H1 (cell line): ENCODE measurements at regions not wholly inside any gene's neighbourhood (a gene's known extent, or its start where the extent isn't known, plus 50 kb on each side); places are given as distances from the start of the nearest gene placed in this dataset.

Experiments
- CTCF ChIA-PET: fragments of 300-600 bp; sonication (Branson Sonifier 250); formaldehyde crosslinking; loops from one replicate; lab custom pipeline; 2021; ENCODE audit not compliant: partially characterized antibody; lab: Charles Lee
- POLR2A ChIA-PET: fragments of 300-600 bp; sonication (Branson Sonifier 250); formaldehyde crosslinking; loops from one replicate; lab custom pipeline; 2021; ENCODE audit warnings: inconsistent platforms; ENCODE audit not compliant: partially characterized antibody; lab: Charles Lee
- DNase-seq, 2 experiments: peaks; one replicate each; pipeline versions ENCODE4 v3.0.0 to v3.0.0-alpha.2; 2010 to 2022; ENCODE audit warnings: low spot score in 2 of 2, low read depth in 1 of 2, mixed read lengths in 1 of 2
- FAIRE-seq: peaks from 2 replicates; lab custom pipeline; 2011; peaks lifted over from hg19 to GRCh38; lab: Jason Lieb, UNC
- H2AFZ ChIP-seq: 2 replicates; pipeline ENCODE4 v1.8.1; 2012; ENCODE audit warnings: low read length, inconsistent platforms
- H2AK5ac ChIP-seq: 2 replicates; pipeline ENCODE4 v1.6.1; 2013; ENCODE audit warnings: low read depth, low read length
- H2BK120ac ChIP-seq: replicated peaks from 2 replicates; pipeline ENCODE3; 2013; ENCODE audit warnings: low read depth, low read length, inconsistent platforms
- H2BK12ac ChIP-seq: 2 replicates; pipeline ENCODE4 v1.6.1; 2013; ENCODE audit warnings: low read depth, low read length
- H2BK15ac ChIP-seq: 2 replicates; pipeline ENCODE4 v1.6.1; 2013; ENCODE audit warnings: low read length
- H2BK20ac ChIP-seq: 2 replicates; pipeline ENCODE4 v1.6.1; 2013; ENCODE audit warnings: low read length
- H2BK5ac ChIP-seq: 2 replicates; pipeline ENCODE4 v1.6.1; 2013; ENCODE audit warnings: low read depth, low read length
- H3K14ac ChIP-seq: 2 replicates; pipeline ENCODE4 v1.6.1; 2013; ENCODE audit warnings: inconsistent platforms; ENCODE audit not compliant: insufficient read length
- H3K18ac ChIP-seq: 2 replicates; pipeline ENCODE4 v1.6.1; 2013; ENCODE audit warnings: low read length; ENCODE audit errors: extremely low read depth
- H3K23ac ChIP-seq: 2 replicates; pipeline ENCODE4 v1.6.1; 2013; ENCODE audit warnings: inconsistent platforms; ENCODE audit not compliant: insufficient read length
- H3K23me2 ChIP-seq: 2 replicates; pipeline ENCODE4 v1.6.1; 2013; ENCODE audit warnings: low read depth, low read length
- H3K27ac ChIP-seq: 2 replicates; pipeline ENCODE4 v1.6.1; 2011; ENCODE audit warnings: low read depth, low read length, inconsistent platforms
- H3K27me3 ChIP-seq, 4 experiments: replicated peaks in 1 of 4; 1 replicate in 1 of 4; 2 replicates in 3 of 4; pipeline versions ENCODE4 v1.6.1 to v1.8.1; 2011 to 2013; ENCODE audit warnings: low read length in 3 of 4, mild to moderate bottlenecking in 3 of 4, inconsistent platforms in 2 of 4, mixed read lengths in 2 of 4, moderate library complexity in 1 of 4; ENCODE audit not compliant: control insufficient read depth in 3 of 4, insufficient read depth in 3 of 4; ENCODE audit errors: extremely low read depth in 1 of 4
- H3K36me3 ChIP-seq, 4 experiments: 2 replicates each; pipeline versions ENCODE4 v1.6.1 to v1.8.1; 2011 to 2013; ENCODE audit warnings: mild to moderate bottlenecking in 4 of 4, low read length in 3 of 4, moderate library complexity in 2 of 4, control low read depth in 1 of 4, inconsistent platforms in 1 of 4; ENCODE audit not compliant: insufficient read depth in 4 of 4, control insufficient read depth in 2 of 4
- H3K4ac ChIP-seq: replicated peaks from 2 replicates; pipeline ENCODE3; 2013; ENCODE audit warnings: low read length, low read depth, mixed read lengths, inconsistent platforms; ENCODE audit not compliant: insufficient read length
- H3K4me1 ChIP-seq, 4 experiments: replicated peaks in 1 of 4; 1 replicate in 1 of 4; 2 replicates in 3 of 4; pipeline versions ENCODE4 v1.6.1 to v1.8.1; 2011 to 2013; ENCODE audit warnings: low read length in 3 of 4, inconsistent platforms in 2 of 4, mixed read lengths in 1 of 4; ENCODE audit not compliant: insufficient read depth in 4 of 4, control insufficient read depth in 3 of 4
- H3K4me2 ChIP-seq, 2 experiments: 2 replicates each; pipeline versions ENCODE4 v1.6.1 to v1.8.1; 2011 to 2013; ENCODE audit warnings: low read depth in 2 of 2, low read length in 2 of 2, control low read depth in 1 of 2, inconsistent platforms in 1 of 2, mild to moderate bottlenecking in 1 of 2; ENCODE audit not compliant: insufficient read depth in 1 of 2
- H3K4me3 ChIP-seq, 4 experiments: fragments of 200-600, 300-600 bp in 1 of 4; sonication (generic), shearing (Covaris generic), sonication (Bioruptor Twin) in 1 of 4; 2 replicates each; pipeline versions ENCODE4 v1.5.1 to v1.8.1; 2011 to 2016; ENCODE audit warnings: low read length in 4 of 4, low read depth in 3 of 4, control low read depth in 2 of 4, inconsistent platforms in 2 of 4, mild to moderate bottlenecking in 2 of 4, mixed read lengths in 1 of 4, moderate library complexity in 1 of 4; ENCODE audit not compliant: insufficient read depth in 2 of 4; ENCODE audit errors: extremely low read depth in 1 of 4
- H3K56ac ChIP-seq: replicated peaks from 2 replicates; pipeline ENCODE3; 2013; ENCODE audit warnings: low read depth, mild to moderate bottlenecking, mixed read lengths, low read length, inconsistent platforms; ENCODE audit not compliant: insufficient read length
- H3K79me1 ChIP-seq: 2 replicates; pipeline ENCODE4 v1.6.1; 2013; ENCODE audit warnings: low read depth, low read length, control low read depth
- H3K79me2 ChIP-seq, 2 experiments: 2 replicates each; pipeline versions ENCODE4 v1.6.1 to v1.8.1; 2012 to 2013; ENCODE audit warnings: low read length in 2 of 2, mild to moderate bottlenecking in 2 of 2, inconsistent platforms in 1 of 2; ENCODE audit not compliant: insufficient read depth in 2 of 2, control insufficient read depth in 1 of 2
- H3K9ac ChIP-seq, 4 experiments: replicated peaks in 1 of 4; 1 replicate in 1 of 4; 2 replicates in 3 of 4; pipeline versions ENCODE4 v1.6.1 to v1.8.1; 2011 to 2013; ENCODE audit warnings: low read depth in 3 of 4, low read length in 3 of 4, control low read depth in 2 of 4, mild to moderate bottlenecking in 2 of 4, moderate library complexity in 2 of 4, inconsistent platforms in 1 of 4; ENCODE audit errors: extremely low read depth in 1 of 4
- H3K9me3 ChIP-seq, 2 experiments: 2 replicates each; pipeline versions ENCODE4 v1.6.1 to v1.8.1; 2012 to 2013; ENCODE audit warnings: mild to moderate bottlenecking in 2 of 2, moderate library complexity in 2 of 2, control low read depth in 1 of 2, inconsistent platforms in 1 of 2, low read depth in 1 of 2, low read length in 1 of 2, mixed read lengths in 1 of 2; ENCODE audit not compliant: insufficient read depth in 2 of 2
- H4K20me1 ChIP-seq, 2 experiments: replicated peaks in 1 of 2; 2 replicates each; pipeline versions ENCODE3 to v1.8.1; 2011 to 2013; ENCODE audit warnings: inconsistent platforms in 2 of 2, low read length in 2 of 2, mild to moderate bottlenecking in 1 of 2; ENCODE audit not compliant: insufficient read depth in 2 of 2, control insufficient read depth in 1 of 2
- H4K5ac ChIP-seq: 2 replicates; pipeline ENCODE4 v1.6.1; 2013; ENCODE audit warnings: low read length, low read depth, mixed read lengths, inconsistent platforms; ENCODE audit not compliant: insufficient read length
- H4K8ac ChIP-seq: 2 replicates; pipeline ENCODE4 v1.8.0; 2013; ENCODE audit warnings: mild to moderate bottlenecking, moderate library complexity, low read length, inconsistent platforms; ENCODE audit not compliant: insufficient read depth; ENCODE audit errors: extremely low read depth
- H4K91ac ChIP-seq: replicated peaks from 2 replicates; pipeline ENCODE3; 2013; ENCODE audit warnings: low read length, mixed read lengths, inconsistent platforms; ENCODE audit not compliant: insufficient read length
- BACH1 ChIP-seq: IDR thresholded peaks from 2 replicates; pipeline ENCODE4 v1.6.1; 2012; ENCODE audit warnings: low read length, improper control_type of control experiment
- BCL11A ChIP-seq, 2 experiments: IDR thresholded peaks; one replicate each; pipeline ENCODE4 v1.6.1; 2011; ENCODE audit warnings: low read depth in 2 of 2, low read length in 2 of 2, mild to moderate bottlenecking in 2 of 2
- BRCA1 ChIP-seq: IDR thresholded peaks from 2 replicates; pipeline ENCODE4 v1.6.1; 2012; ENCODE audit warnings: low read depth, low read length, improper control_type of control experiment
- CEBPB ChIP-seq: IDR thresholded peaks from 2 replicates; pipeline ENCODE4 v1.6.1; 2012; ENCODE audit warnings: low read depth, low read length
- CTBP2 ChIP-seq: IDR thresholded peaks from 2 replicates; pipeline ENCODE4 v1.7.0; 2011; ENCODE audit warnings: borderline replicate concordance, mild to moderate bottlenecking, moderate library complexity, mixed read lengths, low read length; ENCODE audit not compliant: insufficient read depth, insufficient read length
- HDAC2 ChIP-seq, 2 experiments: fragments of 300-600 bp in 1 of 2; sonication (generic) in 1 of 2; IDR thresholded peaks; 2 replicates each; pipeline ENCODE4 v1.6.1; 2011 to 2012; ENCODE audit warnings: low read depth in 2 of 2, low read length in 2 of 2, mild to moderate bottlenecking in 2 of 2, moderate library complexity in 2 of 2, borderline replicate concordance in 1 of 2, inconsistent platforms in 1 of 2
- POU5F1 ChIP-seq: IDR thresholded peaks from 2 replicates; pipeline ENCODE4 v1.6.1; 2011; ENCODE audit warnings: low read depth, mild to moderate bottlenecking, low read length, moderate library complexity
- RBBP5 ChIP-seq: IDR thresholded peaks from 2 replicates; pipeline ENCODE4 v1.7.1; 2012; ENCODE audit warnings: low read depth, mild to moderate bottlenecking, inconsistent platforms, low read length, moderate library complexity, borderline replicate concordance
- RFX5 ChIP-seq: IDR thresholded peaks from 2 replicates; pipeline ENCODE4 v1.6.1; 2011; ENCODE audit warnings: low read depth, low read length, improper control_type of control experiment, borderline replicate concordance
- SP1 ChIP-seq: IDR thresholded peaks from 2 replicates; pipeline ENCODE4 v1.6.1; 2011; ENCODE audit warnings: low read depth, low read length
- SRF ChIP-seq: IDR thresholded peaks from 2 replicates; pipeline ENCODE4 v1.6.1; 2011; ENCODE audit warnings: mild to moderate bottlenecking, low read depth, low read length, moderate library complexity
- USF2 ChIP-seq: IDR thresholded peaks from 2 replicates; pipeline ENCODE4 v1.6.1; 2011; ENCODE audit warnings: low read length, improper control_type of control experiment
- WGBS, 2 experiments: shearing (Covaris generic) in 1 of 2; methylation state at CpG; one replicate each; pipeline versions ENCODE4 v1.1.6 to v1.1.7; 2013 to 2015; ENCODE audit warnings: low lambda C conversion rate in 2 of 2, mixed read lengths in 2 of 2, inconsistent platforms in 1 of 2, low coverage in 1 of 2, missing lambda C conversion rate in 1 of 2; ENCODE audit not compliant: insufficient replicate concordance in 2 of 2, insufficient coverage in 1 of 2, insufficient read length in 1 of 2; ENCODE audit errors: extremely low coverage in 1 of 2, missing lambda C conversion rate in 1 of 2; 5-methylcytosine and 5-hydroxymethylcytosine counted together

- Histone ChIP-seq H3K9ac (no peak overlapping the region), H4K8ac (no peak overlapping the region), H3K4me1 (no peaks in the 10 kb centered on the region), H2AFZ (no peak overlapping the region), H3K4me3 (no peak overlapping the region), H3K18ac (no peak overlapping the region), H3K79me2 (no peaks in the 10 kb centered on the region), H2BK20ac (no peak overlapping the region), H4K91ac (no peak overlapping the region), H3K27me3 (no peaks in the 10 kb centered on the region), H3K14ac (no peak overlapping the region), H2BK5ac (no peak overlapping the region), H3K36me3 (no peaks in the 10 kb centered on the region), H3K27ac (no peak overlapping the region), H3K4me2 (no peak overlapping the region), H3K23me2 (peaks cover 2% of the 10 kb centered on the region; the same call in 1 of the 2 replicates), H3K56ac (no peak overlapping the region), H2AK5ac (no peak overlapping the region), H3K9me3 (no peaks in the 10 kb centered on the region), H2BK12ac (no peak overlapping the region), H3K79me1 (no peaks in the 10 kb centered on the region), H3K23ac (no peak overlapping the region), H4K5ac (no peak overlapping the region), H4K20me1 (no peaks in the 10 kb centered on the region), H2BK120ac (no peak overlapping the region), H2BK15ac (no peak overlapping the region), H3K4ac (no peak overlapping the region)
- WGBS, 2 experiments: 89% methylated on average over 2 of the region's 2 CpGs; no CpG with 5 or more reads in 1 of the 2 experiments
- POLR2A ChIA-PET: no interaction called here
- FAIRE-seq (no peak), DNase-seq (no peak)
- CTCF ChIA-PET: no interaction called here
- no peak for TF ChIP-seq RFX5
- TF ChIP-seq SRF: no peak
- TF ChIP-seq USF2: no peak
- no peak for TF ChIP-seq CTBP2
- no peak for TF ChIP-seq BCL11A (IDR thresholded peaks at IDR 0.05; ENCODE audit: low read depth in 2 of 2, low read length in 2 of 2)
- no peak for TF ChIP-seq RBBP5
- no peak for TF ChIP-seq CEBPB
- TF ChIP-seq POU5F1: no peak
- TF ChIP-seq BRCA1: no peak
- no peak for TF ChIP-seq HDAC2 (IDR thresholded peaks at IDR 0.05; ENCODE audit: borderline replicate concordance in 1 of 2, low read depth in 2 of 2, low read length in 2 of 2)
- TF ChIP-seq BACH1: no peak
- TF ChIP-seq SP1: no peak
Observed at GRCh38 chr2:37733251-37733650, 61.8 kb upstream of the CDC42EP3 start.
